ENCODE measurements at regions not wholly inside any gene's neighbourhood (a gene's known extent, or its start where the extent isn't known, plus 50 kb on each side); places are given as distances from the start of the nearest gene placed in this dataset.

DNA sequence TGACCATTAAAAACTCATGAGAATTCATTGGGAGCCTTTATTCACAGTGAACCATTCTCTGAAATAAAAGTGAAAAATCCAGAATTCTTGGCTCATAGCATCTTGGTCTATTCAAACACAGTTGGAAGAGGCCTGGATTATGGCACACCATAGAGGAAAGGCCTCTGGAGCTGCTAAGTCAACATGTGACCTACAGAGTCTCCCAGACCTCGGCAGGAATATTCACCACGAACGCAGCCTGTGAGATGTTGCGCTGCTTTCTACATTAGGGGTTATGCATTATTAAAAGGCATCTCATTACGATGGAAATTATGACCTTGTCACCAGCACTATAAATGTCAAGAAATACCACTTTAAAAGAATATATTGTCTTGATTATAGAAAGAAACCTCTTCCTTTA is 132.6 kb downstream of the EFNB2 start:
- Mint-ChIP-seq H3K4me3 (no peak overlapping the region), H3K9me3 (peaks cover 0 to 3% (median 0%) of the 10 kb centered on the region in 7 donors), H3K27ac (no peak overlapping the region), H3K27me3 (peaks cover 0 to 17% (median 0%) of the 10 kb centered on the region in 3 donors), H3K36me3 (no peaks in the 10 kb centered on the region), H3K4me1 (no peaks in the 10 kb centered on the region)
- DNase-seq, result no peak
- no peak for ATAC-seq (ENCODE audit: low read depth in 2 of 2)

DNA sequence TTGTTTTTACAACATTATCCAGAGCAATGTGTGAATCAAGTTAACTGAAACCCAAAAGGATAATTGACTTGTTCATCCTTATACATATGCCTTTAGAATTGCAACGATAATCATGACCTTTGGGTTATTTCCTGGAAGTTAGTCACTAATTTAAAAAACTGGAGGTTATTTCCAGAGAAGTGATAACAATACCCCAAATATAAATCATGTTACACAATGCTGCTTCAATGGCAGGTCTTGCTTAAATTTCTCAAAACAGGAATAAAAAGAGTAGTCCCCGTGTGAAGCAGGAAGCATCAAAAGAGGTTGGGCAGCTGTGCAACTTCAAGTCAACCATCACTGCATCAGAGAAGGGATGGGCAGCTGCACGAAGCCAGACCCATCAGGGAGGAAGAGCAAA is 134.4 kb downstream of the EFNB2 start:
- Mint-ChIP-seq H3K4me3 (no peak overlapping the region), H3K27ac (no peak overlapping the region), H3K27me3 (peaks cover 0 to 15% (median 0%) of the 10 kb centered on the region in 3 donors), H3K9me3 (no peaks in the 10 kb centered on the region), H3K36me3 (no peaks in the 10 kb centered on the region), H3K4me1 (no peaks in the 10 kb centered on the region)
- DNase-seq, result no peak
- ATAC-seq (ENCODE audit: low read depth in 2 of 2), result no peak

DNA sequence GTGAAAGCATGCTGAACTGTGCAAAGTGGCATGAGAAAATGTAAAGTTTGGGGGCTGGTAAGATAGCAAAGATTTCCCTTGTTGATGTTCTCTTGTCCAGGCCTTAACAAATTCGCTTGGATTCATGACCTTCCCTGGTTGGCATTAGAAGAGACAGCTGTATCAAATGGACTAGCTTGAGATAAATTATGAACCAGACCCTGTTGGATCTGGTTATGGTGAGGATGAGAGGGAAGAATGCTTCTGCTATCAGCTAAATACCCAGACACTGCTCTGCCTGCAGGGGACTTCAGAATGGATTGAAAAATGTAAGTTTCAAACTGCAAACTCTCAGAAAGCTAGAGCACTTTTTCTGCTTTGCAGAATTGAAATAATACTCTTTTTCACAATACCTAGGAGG is 135.2 kb downstream of the EFNB2 start:
- DNase-seq (no peak), ATAC-seq (ENCODE audit: low read depth in 2 of 2) (no peak)
- Mint-ChIP-seq H3K4me1 (no peaks in the 10 kb centered on the region), H3K36me3 (no peaks in the 10 kb centered on the region), H3K27ac (no peak overlapping the region), H3K9me3 (no peaks in the 10 kb centered on the region), H3K4me3 (no peak overlapping the region), H3K27me3 (peaks cover 0 to 15% (median 0%) of the 10 kb centered on the region in 3 donors)

DNA sequence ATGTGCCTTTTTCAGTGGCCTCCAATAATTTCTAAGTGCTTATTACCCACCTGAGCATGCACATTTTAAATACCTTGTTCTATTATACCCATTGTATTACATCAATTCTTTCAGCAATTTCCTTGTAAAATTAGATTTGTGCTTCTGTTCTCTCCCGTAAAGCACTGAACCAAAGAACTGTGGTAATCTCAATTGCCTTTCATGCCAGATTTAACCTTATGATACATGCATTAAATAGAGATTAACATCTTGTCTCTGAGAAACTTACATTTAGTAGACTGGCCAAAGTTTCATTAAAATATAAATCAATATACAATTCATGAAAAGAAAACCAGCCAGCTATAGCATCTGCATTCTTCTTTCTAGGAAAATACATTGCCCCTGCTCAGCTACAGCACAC is 137.2 kb downstream of the EFNB2 start:
- H3K36me3 Mint-ChIP-seq, result no peaks in the 10 kb centered on the region
- H3K27ac Mint-ChIP-seq, result no peak overlapping the region
- no peak overlapping the region for H3K4me3 Mint-ChIP-seq
- peaks cover 0 to 15% (median 5%) of the 10 kb centered on the region in 3 donors for H3K27me3 Mint-ChIP-seq
- H3K4me1 Mint-ChIP-seq, result no peaks in the 10 kb centered on the region
- ATAC-seq (ENCODE audit: low read depth in 2 of 2) (no peak), DNase-seq (no peak)
- peaks cover 0 to 1% (median 0%) of the 10 kb centered on the region in 7 donors for H3K9me3 Mint-ChIP-seq

DNA sequence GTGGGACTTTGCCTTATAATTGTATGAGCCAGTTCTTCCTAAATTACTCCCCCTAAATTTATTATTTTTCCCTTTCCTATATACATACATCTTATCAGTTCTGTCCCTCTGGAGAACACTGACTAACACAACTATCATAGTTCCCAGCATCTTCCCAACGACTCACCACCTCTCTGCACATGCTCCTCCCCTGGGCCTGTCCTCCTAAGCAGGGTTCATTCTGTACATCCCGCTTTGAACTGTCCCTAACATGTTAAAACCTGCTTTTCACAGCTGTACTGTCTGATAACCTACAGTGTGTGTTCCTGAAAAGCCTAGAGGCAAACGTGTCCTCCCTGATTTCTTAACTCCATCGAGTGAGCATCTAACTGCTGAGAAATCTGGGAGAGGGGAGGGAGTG is 141.7 kb downstream of the EFNB2 start:
- no peak for ATAC-seq (ENCODE audit: low read depth in 2 of 2)
- no peak for DNase-seq
- Mint-ChIP-seq H3K27ac (peak overlapping the region in 1 of 6 donors; percentile 20), H3K9me3 (peaks cover 0 to 3% (median 0%) of the 10 kb centered on the region in 7 donors), H3K27me3 (peaks cover 0 to 5% (median 4%) of the 10 kb centered on the region in 3 donors), H3K4me3 (no peak overlapping the region), H3K36me3 (no peaks in the 10 kb centered on the region), H3K4me1 (no peaks in the 10 kb centered on the region)

DNA sequence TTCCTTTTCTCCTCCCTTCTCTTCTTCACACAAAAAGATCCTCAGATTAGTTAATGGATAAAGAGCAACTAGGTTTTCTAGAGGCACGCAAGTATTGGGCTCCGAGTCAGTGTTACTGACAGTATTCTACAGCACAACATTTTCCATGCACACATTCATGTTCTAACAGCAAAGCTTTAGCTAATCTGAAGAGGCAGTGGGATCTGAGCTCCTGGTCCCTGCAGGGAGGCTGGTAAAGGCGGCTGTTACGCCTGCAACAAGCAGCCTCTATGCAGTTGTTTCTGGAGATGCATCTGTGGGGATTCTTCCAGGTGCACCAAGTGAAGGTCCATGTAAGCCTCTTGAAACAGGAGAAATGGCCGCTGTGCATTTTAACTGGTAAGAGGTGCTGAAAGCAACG is 143.8 kb downstream of the EFNB2 start:
- ATAC-seq (ENCODE audit: low read depth in 2 of 2) (no peak), DNase-seq (no peak)
- Mint-ChIP-seq H3K36me3 (no peaks in the 10 kb centered on the region), H3K27ac (peak overlapping the region in 1 of 6 donors; percentile 55), H3K4me3 (no peak overlapping the region), H3K4me1 (no peaks in the 10 kb centered on the region), H3K9me3 (peaks cover 0 to 3% (median 0%) of the 10 kb centered on the region in 7 donors), H3K27me3 (peaks cover 0 to 5% (median 3%) of the 10 kb centered on the region in 3 donors)

DNA sequence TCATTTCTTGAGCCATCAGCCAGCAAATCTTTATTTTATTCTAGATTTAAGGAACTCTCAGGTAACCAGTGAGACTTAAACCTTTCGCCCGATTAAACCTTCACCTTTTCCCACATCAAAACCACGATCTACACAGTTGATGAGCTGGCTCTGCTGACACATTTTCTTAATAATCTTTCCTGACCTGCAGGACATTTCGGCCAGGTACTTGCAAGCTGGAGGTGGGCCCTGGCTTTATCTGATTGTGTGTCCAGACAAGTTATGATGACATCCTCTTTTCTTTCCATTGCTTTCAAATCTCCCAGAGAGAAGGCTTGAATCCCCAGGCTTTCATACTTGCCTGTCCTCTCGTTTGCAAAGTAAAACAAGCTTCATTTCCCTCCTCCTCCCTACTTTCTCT is 144.2 kb downstream of the EFNB2 start:
- no peak overlapping the region for H3K4me3 Mint-ChIP-seq
- no peaks in the 10 kb centered on the region for H3K4me1 Mint-ChIP-seq
- H3K9me3 Mint-ChIP-seq, result peaks cover 0 to 3% (median 0%) of the 10 kb centered on the region in 7 donors
- H3K36me3 Mint-ChIP-seq, result no peaks in the 10 kb centered on the region
- H3K27me3 Mint-ChIP-seq, result peaks cover 0 to 5% (median 0%) of the 10 kb centered on the region in 3 donors
- DNase-seq (no peak), ATAC-seq (ENCODE audit: low read depth in 2 of 2) (no peak)
- no peak overlapping the region for H3K27ac Mint-ChIP-seq

DNA sequence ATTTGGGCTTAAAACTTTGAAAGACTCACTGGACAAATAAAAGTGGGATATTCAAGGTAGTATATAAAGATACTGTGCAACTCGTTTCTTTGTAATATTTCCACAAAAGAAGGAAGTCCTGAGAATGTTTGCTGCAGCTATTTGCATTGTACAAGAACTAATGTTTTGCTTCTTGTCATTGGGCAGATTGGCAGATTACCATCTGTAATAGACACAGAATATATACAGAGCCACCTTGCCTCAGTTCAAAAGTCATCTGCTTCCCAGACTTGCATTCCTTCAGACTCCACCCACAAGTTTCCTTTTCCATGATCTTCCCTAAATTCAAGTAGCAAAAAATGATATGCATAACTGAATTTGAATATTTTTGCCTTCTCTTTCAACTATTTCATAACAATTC is 145.1 kb downstream of the EFNB2 start:
- Mint-ChIP-seq H3K27ac (no peak overlapping the region), H3K4me1 (no peaks in the 10 kb centered on the region), H3K4me3 (no peak overlapping the region), H3K36me3 (no peaks in the 10 kb centered on the region), H3K9me3 (peaks cover 0 to 3% (median 0%) of the 10 kb centered on the region in 7 donors), H3K27me3 (peaks cover 0 to 5% (median under 1%) of the 10 kb centered on the region in 3 donors)
- DNase-seq, result no peak
- ATAC-seq (ENCODE audit: low read depth in 2 of 2), result no peak

DNA sequence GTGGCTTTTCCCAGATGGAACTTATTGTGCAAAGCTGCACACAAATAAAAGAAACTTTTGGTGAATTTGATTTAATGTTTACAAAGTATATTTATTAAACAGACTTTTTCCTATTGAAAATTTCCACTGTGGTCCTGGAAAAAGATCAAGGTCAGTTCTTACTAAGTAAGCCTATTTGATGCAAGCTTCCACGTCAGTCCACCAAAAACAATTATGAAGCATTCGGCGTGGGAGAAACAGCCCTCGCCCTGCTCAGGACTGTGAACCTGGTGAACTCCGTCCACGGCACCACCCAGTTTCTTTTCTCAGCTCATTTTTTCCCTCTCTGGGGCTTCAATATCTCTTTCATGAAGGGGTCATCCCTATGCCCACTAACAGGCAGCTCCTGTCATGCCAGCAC is 149.8 kb downstream of the EFNB2 start:
- H3K27me3 Mint-ChIP-seq, result peaks cover 0 to 4% (median 0%) of the 10 kb centered on the region in 3 donors
- no peak overlapping the region for H3K4me3 Mint-ChIP-seq
- no peak for ATAC-seq (ENCODE audit: low read depth in 2 of 2)
- DNase-seq, result no peak
- H3K36me3 Mint-ChIP-seq, result no peaks in the 10 kb centered on the region
- peaks cover 0 to 3% (median 0%) of the 10 kb centered on the region in 7 donors for H3K9me3 Mint-ChIP-seq
- H3K27ac Mint-ChIP-seq, result no peak overlapping the region
- H3K4me1 Mint-ChIP-seq, result no peaks in the 10 kb centered on the region

DNA sequence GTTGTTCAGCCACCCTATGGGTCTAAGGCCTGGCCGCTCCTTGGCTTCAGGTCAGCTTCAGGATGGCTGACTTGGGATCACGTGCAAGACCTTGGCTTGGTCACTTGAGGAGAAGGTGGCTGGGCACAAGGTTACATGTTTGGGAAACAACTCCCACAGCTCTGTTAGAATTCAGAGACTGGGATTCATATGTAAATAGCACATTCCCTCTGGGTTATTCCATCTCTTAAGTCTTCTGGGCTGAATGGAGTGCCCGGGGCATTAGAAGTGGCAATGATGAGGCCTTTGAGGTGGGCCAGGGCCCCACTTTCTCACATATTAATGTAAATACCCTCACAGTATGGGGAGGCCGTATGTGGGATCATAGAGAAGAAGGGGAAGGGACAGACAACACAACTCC is 150.9 kb downstream of the EFNB2 start:
- Mint-ChIP-seq H3K27ac (no peak overlapping the region), H3K4me3 (no peak overlapping the region), H3K36me3 (no peaks in the 10 kb centered on the region), H3K4me1 (no peaks in the 10 kb centered on the region), H3K9me3 (peaks cover 0 to 1% (median 0%) of the 10 kb centered on the region in 7 donors), H3K27me3 (peaks cover 0 to 4% (median 0%) of the 10 kb centered on the region in 3 donors)
- ATAC-seq (ENCODE audit: low read depth in 2 of 2) (no peak), DNase-seq (no peak)

DNA sequence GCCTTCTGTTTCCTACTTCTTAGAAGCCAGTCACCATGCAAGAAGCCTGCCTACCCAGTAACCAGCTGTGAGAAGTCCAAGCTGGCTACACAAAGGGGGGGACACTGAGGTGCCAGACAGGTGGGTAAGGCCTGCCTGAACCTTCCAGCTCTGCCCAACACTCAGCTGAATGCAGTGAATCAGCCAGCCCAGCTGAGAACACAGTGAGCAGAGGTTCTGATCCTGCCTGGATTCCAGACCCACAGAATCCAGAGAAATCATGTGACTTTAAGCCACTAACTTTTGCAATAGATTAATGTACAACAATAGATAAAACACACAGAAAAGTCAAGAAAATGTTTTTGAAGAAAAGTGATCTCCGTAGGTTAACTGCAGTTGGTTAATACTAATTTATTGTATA is 151.7 kb downstream of the EFNB2 start:
- Mint-ChIP-seq H3K4me1 (no peaks in the 10 kb centered on the region), H3K4me3 (no peak overlapping the region), H3K9me3 (peaks cover 0 to 3% (median 0%) of the 10 kb centered on the region in 7 donors), H3K36me3 (no peaks in the 10 kb centered on the region), H3K27ac (no peak overlapping the region), H3K27me3 (peaks cover under 1 to 5% (median 4%) of the 10 kb centered on the region in 3 donors)
- ATAC-seq (ENCODE audit: low read depth in 2 of 2) (no peak), DNase-seq (no peak)

DNA sequence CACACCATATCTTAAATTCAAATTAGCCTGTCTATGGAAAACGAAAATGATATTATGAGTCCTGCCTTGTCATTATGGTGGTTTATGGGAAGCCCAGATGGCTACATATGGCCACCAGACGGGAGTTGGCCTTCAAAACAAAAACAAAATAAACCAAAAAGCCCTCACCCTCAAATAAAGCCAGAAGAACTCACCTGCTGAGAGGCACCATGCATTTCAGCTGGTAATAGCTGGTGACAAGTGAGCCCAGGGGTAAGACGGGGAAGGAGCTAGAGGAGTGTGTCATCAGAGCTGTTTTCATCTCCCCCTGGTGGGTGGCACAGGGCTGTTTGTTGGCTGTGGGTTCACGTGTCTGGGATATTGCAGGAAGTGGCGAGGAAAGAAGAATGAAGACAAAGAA is 152.9 kb downstream of the EFNB2 start:
- H3K4me1 Mint-ChIP-seq, result no peaks in the 10 kb centered on the region
- DNase-seq, result no peak
- no peak for ATAC-seq (ENCODE audit: low read depth in 2 of 2)
- H3K27ac Mint-ChIP-seq, result no peak overlapping the region
- H3K27me3 Mint-ChIP-seq, result peaks cover 4 to 10% (median 6%) of the 10 kb centered on the region in 3 donors
- peaks cover 0 to 4% (median 0%) of the 10 kb centered on the region in 7 donors for H3K9me3 Mint-ChIP-seq
- H3K36me3 Mint-ChIP-seq, result no peaks in the 10 kb centered on the region
- no peak overlapping the region for H3K4me3 Mint-ChIP-seq

DNA sequence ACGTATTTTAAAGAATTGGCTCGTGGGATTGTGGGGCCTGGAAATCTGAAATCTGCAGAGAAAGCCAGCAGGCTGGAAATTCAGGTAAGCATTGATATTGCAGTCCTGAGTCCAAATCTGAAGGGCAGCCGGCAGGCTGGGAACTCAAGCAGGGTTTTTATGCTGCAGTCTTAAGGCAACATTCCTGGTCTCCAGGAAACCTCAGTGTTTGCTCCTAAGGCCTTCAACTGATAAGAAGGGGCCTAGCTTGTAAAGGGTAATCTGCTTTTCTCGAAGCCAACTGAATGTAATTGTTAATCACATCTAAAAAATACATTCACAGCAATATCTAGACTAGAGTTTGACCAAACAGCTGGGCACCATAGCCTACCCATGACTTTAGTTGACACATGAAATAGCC is 154.4 kb downstream of the EFNB2 start:
- Mint-ChIP-seq H3K9me3 (peaks cover 0 to 4% (median 0%) of the 10 kb centered on the region in 7 donors), H3K4me3 (no peak overlapping the region), H3K27me3 (peaks cover 11 to 12% (median 12%) of the 10 kb centered on the region in 3 donors), H3K27ac (no peak overlapping the region), H3K36me3 (no peaks in the 10 kb centered on the region), H3K4me1 (no peaks in the 10 kb centered on the region)
- ATAC-seq (ENCODE audit: low read depth in 2 of 2) (no peak), DNase-seq (no peak)

DNA sequence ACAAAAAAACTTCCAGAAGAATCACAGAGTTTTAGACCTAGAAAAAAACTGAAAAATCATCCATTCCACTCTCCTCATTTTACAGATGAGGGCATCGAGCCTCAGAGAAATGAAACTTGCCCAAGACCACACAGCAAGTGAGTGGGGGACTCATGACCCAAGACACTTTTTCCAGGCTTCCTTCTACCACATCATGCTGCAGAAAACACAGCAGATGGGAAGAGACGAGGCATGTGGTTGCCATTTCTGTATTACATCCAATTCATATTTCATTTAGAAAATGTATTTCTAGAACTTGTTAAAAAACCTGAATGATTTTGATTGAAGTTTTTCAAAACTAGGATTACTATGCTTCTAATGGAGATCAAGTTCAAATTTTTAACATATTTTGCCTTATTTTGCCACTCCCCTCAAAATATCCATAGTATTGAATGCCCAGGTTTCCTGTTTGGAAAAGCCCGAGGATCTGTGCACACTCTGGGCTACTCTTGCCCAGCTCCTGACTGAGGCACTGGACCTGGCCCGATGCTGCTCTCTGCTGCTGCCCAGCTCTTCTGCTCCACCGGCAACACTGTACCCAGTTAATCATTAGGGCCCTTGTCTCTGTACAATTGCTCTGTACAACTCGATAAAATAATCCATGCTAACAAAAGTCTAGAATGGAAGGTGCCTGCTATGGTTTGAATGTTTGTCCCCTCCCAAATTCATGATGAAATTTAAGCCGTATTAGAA is 157.4 kb downstream of the EFNB2 start:
- Mint-ChIP-seq H3K4me1 (peaks cover 0 to 4% (median 0%) of the 10 kb centered on the region in 3 donors), H3K27me3 (peaks cover 12 to 21% (median 17%) of the 10 kb centered on the region in 3 donors), H3K36me3 (no peaks in the 10 kb centered on the region), H3K4me3 (no peak overlapping the region), H3K27ac (no peak overlapping the region), H3K9me3 (peaks cover 0 to 6% (median 0%) of the 10 kb centered on the region in 7 donors)
- ATAC-seq (ENCODE audit: low read depth in 2 of 2), result no peak
- no peak for DNase-seq

All from naive B cell (primary cell).